Hepatocyte (in vitro differentiated cells): ENCODE measurements at regions not wholly inside any gene's neighbourhood (a gene's known extent, or its start where the extent isn't known, plus 50 kb on each side); places are given as distances from the start of the nearest gene placed in this dataset.

Experiments
- EZH2 ChIP-seq: fragments of 200-600 bp; sonication (generic); IDR thresholded peaks from 2 replicates; pipeline ENCODE4 v1.6.1; 2016; ENCODE audit warnings: antibody characterized with exemption, mild to moderate bottlenecking, borderline replicate concordance
- EZH2phosphoT487 ChIP-seq: fragments of 200-600 bp; sonication (generic); IDR thresholded peaks from one replicate; pipeline ENCODE4 v1.6.1; 2018; ENCODE audit warnings: antibody characterized with exemption, mild to moderate bottlenecking, low read depth, moderate library complexity; ENCODE audit not compliant: unreplicated experiment, severe bottlenecking
- TF ChIP-seq, protein P1 (sequence below): fragments of 200-600 bp; sonication (generic); IDR thresholded peaks from 2 replicates; pipeline ENCODE4 v1.5.1; 2016; ENCODE audit warnings: antibody characterized with exemption, mild to moderate bottlenecking; ENCODE audit not compliant: poor library complexity

DNA sequence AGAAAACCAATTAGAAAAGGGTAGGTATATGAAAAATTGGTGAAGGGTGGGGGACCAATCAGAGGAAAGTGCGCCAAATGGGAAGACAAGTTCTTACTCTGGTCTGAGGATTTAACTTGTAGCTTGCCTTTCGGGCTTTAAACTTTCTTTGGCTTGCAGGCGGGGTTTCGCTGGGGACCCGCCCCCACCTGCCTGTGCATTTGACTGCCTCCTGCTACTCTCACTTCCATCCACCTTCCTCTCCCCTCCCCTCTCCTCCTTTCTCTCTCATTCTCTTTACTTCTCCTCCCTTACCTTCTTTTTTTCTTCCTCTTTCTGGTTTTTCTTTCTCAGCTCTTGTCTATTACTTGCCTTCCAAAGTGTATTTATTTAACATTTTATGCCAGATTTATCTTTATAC is 278.8 kb downstream of the DNAJB9 start:
- TF ChIP-seq, protein P1, sequence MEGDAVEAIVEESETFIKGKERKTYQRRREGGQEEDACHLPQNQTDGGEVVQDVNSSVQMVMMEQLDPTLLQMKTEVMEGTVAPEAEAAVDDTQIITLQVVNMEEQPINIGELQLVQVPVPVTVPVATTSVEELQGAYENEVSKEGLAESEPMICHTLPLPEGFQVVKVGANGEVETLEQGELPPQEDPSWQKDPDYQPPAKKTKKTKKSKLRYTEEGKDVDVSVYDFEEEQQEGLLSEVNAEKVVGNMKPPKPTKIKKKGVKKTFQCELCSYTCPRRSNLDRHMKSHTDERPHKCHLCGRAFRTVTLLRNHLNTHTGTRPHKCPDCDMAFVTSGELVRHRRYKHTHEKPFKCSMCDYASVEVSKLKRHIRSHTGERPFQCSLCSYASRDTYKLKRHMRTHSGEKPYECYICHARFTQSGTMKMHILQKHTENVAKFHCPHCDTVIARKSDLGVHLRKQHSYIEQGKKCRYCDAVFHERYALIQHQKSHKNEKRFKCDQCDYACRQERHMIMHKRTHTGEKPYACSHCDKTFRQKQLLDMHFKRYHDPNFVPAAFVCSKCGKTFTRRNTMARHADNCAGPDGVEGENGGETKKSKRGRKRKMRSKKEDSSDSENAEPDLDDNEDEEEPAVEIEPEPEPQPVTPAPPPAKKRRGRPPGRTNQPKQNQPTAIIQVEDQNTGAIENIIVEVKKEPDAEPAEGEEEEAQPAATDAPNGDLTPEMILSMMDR, result no peak
- no peak for TF ChIP-seq EZH2phosphoT487
- no peak for TF ChIP-seq EZH2
